Heart right ventricle (tissue), 16 donors: ENCODE measurements at regions not wholly inside any gene's neighbourhood (a gene's known extent, or its start where the extent isn't known, plus 50 kb on each side); places are given as distances from the start of the nearest gene placed in this dataset.
A peak's percentile ranks its signal among the peaks of the same experiment; 100 is the strongest.

Source experiments
- ATAC-seq, 8 donors: fragments of 200-7000 bp; cut with Tn5 transposase; one replicate each; pipeline ENCODE4 v1.9.1; 2020; ENCODE audit warnings: mild to moderate bottlenecking in 8 of 8, moderate library complexity in 8 of 8, moderate number of reproducible peaks in 1 of 8
- DNase-seq, 2 donors: peaks; one replicate each; pipeline ENCODE4 v3.0.0-alpha.2; 2020
- H3K27ac ChIP-seq, 10 donors: fragments of 200-600 bp; sonication (generic) in 2 of 10; one replicate each; pipeline versions ENCODE4 v1.5.0 to v1.8.0; 2020 to 2022; ENCODE audit warnings: mild to moderate bottlenecking in 3 of 10
- H3K27me3 ChIP-seq, 7 donors: fragments of 200-600 bp; one replicate each; pipeline ENCODE4 v1.8.0; 2021 to 2022; ENCODE audit warnings: mild to moderate bottlenecking in 2 of 7
- H3K36me3 ChIP-seq, 9 donors: fragments of 200-600 bp; sonication (generic) in 1 of 9; one replicate each; pipeline versions ENCODE4 v1.5.0 to v1.8.0; 2020 to 2022; ENCODE audit warnings: mild to moderate bottlenecking in 2 of 9
- H3K4me1 ChIP-seq, 9 donors: fragments of 200-600 bp; sonication (generic) in 1 of 9; one replicate each; pipeline versions ENCODE4 v1.5.0 to v1.8.0; 2020 to 2022; ENCODE audit warnings: mild to moderate bottlenecking in 4 of 9
- H3K4me3 ChIP-seq, 10 donors: fragments of 200-600 bp; sonication (generic) in 2 of 10; one replicate each; pipeline versions ENCODE4 v1.5.0 to v1.8.0; 2020 to 2022; ENCODE audit warnings: mild to moderate bottlenecking in 7 of 10, moderate library complexity in 2 of 10
- H3K9me3 ChIP-seq, 11 donors: fragments of 200-600 bp in 10 of 11; sonication (generic) in 2 of 11; one replicate each; pipeline versions ENCODE4 v1.5.0 to v1.8.0; 2013 to 2022; ENCODE audit warnings: mild to moderate bottlenecking in 2 of 11, control low read depth in 1 of 11, moderate library complexity in 1 of 11
- WGBS, 2 donors: extraction: QIAGEN DNeasy Blood & Tissue Kit; methylation state at CpG; one replicate each; pipeline ENCODE4 v1.1.7; 2013; ENCODE audit warnings: inconsistent platforms in 1 of 2; 5-methylcytosine and 5-hydroxymethylcytosine counted together
- intact Hi-C, 10 donors: fragments of 100-400 bp; cut with DNase I; formaldehyde crosslinking; loops; one replicate each; pipeline versions ENCODE4 v1.11.1 to v1.14.2; 2022
- TF ChIP-seq, protein P1 (sequence below), 9 donors: fragments of 200-600 bp; sonication (generic) in 2 of 9; IDR thresholded peaks; one replicate each; pipeline versions ENCODE4 v1.5.0 to v1.8.0; 2021 to 2022; ENCODE audit warnings: antibody characterized with exemption in 9 of 9, mild to moderate bottlenecking in 5 of 9, moderate library complexity in 1 of 9
- donor health status: Arrhythmogenic right ventricular cardiomyopathy.
- donor health status: ischemic (EF 13 %, LVEDD 7.1; RV severe dilation, severe dysfunction).
- donor health status: healthy with polysubstance abuse.
- donor health status: DM: no; HTN: yes; CAD: no.
- donor health status: DM: no; HTN: no; CAD: no.
- donor health status: ischemic (EF 25% LVEDD 6.9; RV normal size, moderate dysfunction).
- donor health status: ischemic (EF 25% LVEDD 5.7; RV mildly dilated, moderate dysfunction).
- donor health status: healthy.
- donor health status: DM: yes; HTN: yes; CAD: no.
- donor health status: Ischemic cardiomyopathy.
- donor health status: ischemic (EF 35%, LVEDD 5.7; RV mildly dilated, moderate dysfunction).
- donor health status: nonischemic (EF 11% LVEDD 7.7; RV severe dilation, severe dysfunction).
- donor health status: DM: yes; HTN: yes; CAD: no.
- donor health status: PGD.
- donor health status: ischemic (EF 29% LVEDD 5.4; RV normal size, mild dysfunction).
- donor health status: nonischemic (EF 23%, LVEDD 6.1; RV moderate dilation, normal function).

- intact Hi-C loops, result no loop called here
- Histone ChIP-seq H3K36me3 (no peaks in the 10 kb centered on the region), H3K4me1 (no peaks in the 10 kb centered on the region), H3K9me3 (no peaks in the 10 kb centered on the region), H3K27me3 (peaks cover 0 to 4% (median 0%) of the 10 kb centered on the region in 7 donors), H3K27ac (no peak overlapping the region), H3K4me3 (no peak overlapping the region)
- ATAC-seq, result no peak
- TF ChIP-seq, protein P1, sequence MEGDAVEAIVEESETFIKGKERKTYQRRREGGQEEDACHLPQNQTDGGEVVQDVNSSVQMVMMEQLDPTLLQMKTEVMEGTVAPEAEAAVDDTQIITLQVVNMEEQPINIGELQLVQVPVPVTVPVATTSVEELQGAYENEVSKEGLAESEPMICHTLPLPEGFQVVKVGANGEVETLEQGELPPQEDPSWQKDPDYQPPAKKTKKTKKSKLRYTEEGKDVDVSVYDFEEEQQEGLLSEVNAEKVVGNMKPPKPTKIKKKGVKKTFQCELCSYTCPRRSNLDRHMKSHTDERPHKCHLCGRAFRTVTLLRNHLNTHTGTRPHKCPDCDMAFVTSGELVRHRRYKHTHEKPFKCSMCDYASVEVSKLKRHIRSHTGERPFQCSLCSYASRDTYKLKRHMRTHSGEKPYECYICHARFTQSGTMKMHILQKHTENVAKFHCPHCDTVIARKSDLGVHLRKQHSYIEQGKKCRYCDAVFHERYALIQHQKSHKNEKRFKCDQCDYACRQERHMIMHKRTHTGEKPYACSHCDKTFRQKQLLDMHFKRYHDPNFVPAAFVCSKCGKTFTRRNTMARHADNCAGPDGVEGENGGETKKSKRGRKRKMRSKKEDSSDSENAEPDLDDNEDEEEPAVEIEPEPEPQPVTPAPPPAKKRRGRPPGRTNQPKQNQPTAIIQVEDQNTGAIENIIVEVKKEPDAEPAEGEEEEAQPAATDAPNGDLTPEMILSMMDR (IDR thresholded peaks at IDR 0.05), result no peak
- no peak for DNase-seq
- whole genome bisulfite sequencing, 2 donors, result 58 to 65% methylated on average over 2 of the region's 2 CpGs
These were observed 63.9 kb upstream of the MAP1LC3B2 start for GRCh38 chr12:116495260-116495659.

DNA sequence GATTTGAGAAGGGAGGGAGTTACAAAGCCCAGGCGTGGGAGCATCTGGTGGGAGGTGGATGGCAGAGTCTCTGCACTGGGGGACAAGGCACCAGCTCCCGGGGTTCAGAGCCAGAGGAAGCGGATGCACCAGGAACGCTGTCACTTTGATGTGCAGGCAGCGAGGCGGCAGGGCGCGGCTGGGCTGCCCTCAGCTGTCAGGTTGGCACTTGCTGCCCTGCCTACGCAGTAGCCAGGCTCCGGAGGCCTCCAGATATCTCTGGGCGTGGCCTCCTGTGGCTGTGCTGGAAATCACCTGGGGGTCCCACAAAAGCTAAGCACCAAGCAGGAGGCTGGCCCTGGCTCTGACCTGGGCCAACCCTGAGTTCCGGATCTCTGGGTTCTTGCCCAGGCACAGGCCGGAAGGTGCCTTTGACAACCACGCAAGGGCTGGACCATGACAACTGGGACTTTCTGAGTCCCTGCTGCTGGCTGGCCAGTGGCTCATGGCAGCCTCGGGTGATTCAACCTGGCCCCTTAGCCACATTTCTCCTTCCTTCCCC, 62.1 kb upstream of the MAP1LC3B2 start:
- peaks cover 0 to 8% (median 0%) of the 10 kb centered on the region in 7 donors for H3K27me3 ChIP-seq
- intact Hi-C loops, result no loop called here
- ATAC-seq, result peak in 4 of 8 donors; percentile 35 to 64 (median 52)
- H3K36me3 ChIP-seq, result no peaks in the 10 kb centered on the region
- H3K27ac ChIP-seq, result no peak overlapping the region
- H3K9me3 ChIP-seq, result no peaks in the 10 kb centered on the region
- WGBS, 2 donors, result 89 to 91% methylated on average over 15 of the region's 15 CpGs
- no peak for DNase-seq
- TF ChIP-seq, protein P1 (IDR thresholded peaks at IDR 0.05), result no peak
- no peaks in the 10 kb centered on the region for H3K4me1 ChIP-seq
- H3K4me3 ChIP-seq, result no peak overlapping the region

- no peaks in the 10 kb centered on the region for H3K9me3 ChIP-seq
These were observed 60.7 kb upstream of the MAP1LC3B2 start for GRCh38 chr12:116498471-116498870.

DNA sequence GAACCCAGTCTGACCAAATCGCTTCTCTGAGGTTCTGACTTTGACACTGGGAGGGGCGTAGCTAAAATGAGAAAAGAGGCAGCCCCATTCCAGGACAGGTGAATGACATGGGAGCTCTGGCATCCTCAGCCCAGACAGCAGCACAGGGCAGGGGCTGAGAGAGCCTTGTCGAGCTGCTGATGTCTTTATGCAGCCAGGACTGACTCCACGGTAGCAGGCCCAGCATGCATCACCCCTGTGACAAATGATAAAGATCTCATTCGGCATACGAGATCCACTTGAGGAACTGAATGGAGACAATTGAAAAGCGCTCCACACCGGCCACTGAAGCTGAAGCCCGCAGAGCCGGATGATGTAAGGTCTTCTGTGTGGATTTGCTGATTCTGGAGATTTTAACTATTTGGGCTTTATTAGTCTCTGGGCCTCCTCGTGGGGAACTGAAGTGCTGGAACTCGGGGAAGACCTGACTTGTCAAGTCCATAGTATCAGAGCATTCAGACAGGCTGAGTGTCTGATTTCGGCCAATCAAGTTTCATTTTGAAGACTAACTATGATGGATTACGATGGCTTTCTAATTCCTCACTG, 56.9 kb upstream of the MAP1LC3B2 start:
- H3K9me3 ChIP-seq, result no peaks in the 10 kb centered on the region
- TF ChIP-seq, protein P1 (IDR thresholded peaks at IDR 0.05), result no peak
- ATAC-seq (no peak), DNase-seq (no peak)
- 69 to 72% methylated on average over 14 of the region's 14 CpGs for WGBS, 2 donors
- no peaks in the 10 kb centered on the region for H3K4me1 ChIP-seq
- no peak overlapping the region for H3K27ac ChIP-seq
- H3K4me3 ChIP-seq, result no peak overlapping the region
- no peaks in the 10 kb centered on the region for H3K36me3 ChIP-seq
- intact Hi-C loops, result no loop called here
- H3K27me3 ChIP-seq, result peaks cover 0 to 17% (median 4%) of the 10 kb centered on the region in 7 donors

More at GRCh38 chr12:116498471-116498870, 60.7 kb upstream of the MAP1LC3B2 start:
- no peak for ATAC-seq
- intact Hi-C loops, result no loop called here
- Histone ChIP-seq H3K4me1 (no peaks in the 10 kb centered on the region), H3K27ac (no peak overlapping the region), H3K36me3 (no peaks in the 10 kb centered on the region), H3K27me3 (peaks cover 0 to 8% (median 0%) of the 10 kb centered on the region in 7 donors), H3K4me3 (no peak overlapping the region)
- 58 to 65% methylated on average over 1 of the region's 1 CpG for WGBS, 2 donors
- TF ChIP-seq, protein P1 (IDR thresholded peaks at IDR 0.05), result no peak
- DNase-seq, result no peak
